ENCODE measurements at regions not wholly inside any gene's neighbourhood (a gene's known extent, or its start where the extent isn't known, plus 50 kb on each side); places are given as distances from the start of the nearest gene placed in this dataset.

GRCh38 chr11:115097796-115098408, 406.3 kb downstream of the CADM1 start:
- Histone ChIP-seq H3K9me3 (ENCODE audit: control insufficient read depth, low read length) (no peaks in the 10 kb centered on the region), H3K4me3 (ENCODE audit: low read depth, low read length) (no peak overlapping the region), H3K27ac (no peak overlapping the region), H3K36me3 (ENCODE audit: control insufficient read depth, insufficient read depth, low read length) (no peaks in the 10 kb centered on the region), H3K9ac (no peak overlapping the region), H3K79me2 (no peaks in the 10 kb centered on the region), H3K4me1 (no peaks in the 10 kb centered on the region), H3K27me3 (ENCODE audit: control insufficient read depth, insufficient read depth, low read length) (no peaks in the 10 kb centered on the region), H2AFZ (no peak overlapping the region), H3K4me2 (ENCODE audit: low read length) (no peak overlapping the region)
- no peak for TF ChIP-seq CTCF (IDR thresholded peaks at IDR 0.05)

GRCh38 chr11:115100706-115101105, 403.5 kb downstream of the CADM1 start:
- Histone ChIP-seq H3K4me3 (ENCODE audit: low read depth, low read length) (no peak overlapping the region), H3K9ac (no peak overlapping the region), H3K36me3 (ENCODE audit: control insufficient read depth, insufficient read depth, low read length) (no peaks in the 10 kb centered on the region), H3K9me3 (ENCODE audit: control insufficient read depth, low read length) (no peaks in the 10 kb centered on the region), H3K27me3 (ENCODE audit: control insufficient read depth, insufficient read depth, low read length) (no peaks in the 10 kb centered on the region), H3K79me2 (no peaks in the 10 kb centered on the region), H2AFZ (no peak overlapping the region), H3K4me2 (ENCODE audit: low read length) (no peak overlapping the region), H3K27ac (no peak overlapping the region), H3K4me1 (no peaks in the 10 kb centered on the region)
- no peak for TF ChIP-seq CTCF (IDR thresholded peaks at IDR 0.05)

GRCh38 chr11:115103921-115104320, 400.3 kb downstream of the CADM1 start:
- H3K27ac ChIP-seq = no peak overlapping the region
- H3K4me2 ChIP-seq (ENCODE audit: low read length) = no peak overlapping the region
- no peaks in the 10 kb centered on the region for H3K27me3 ChIP-seq (ENCODE audit: control insufficient read depth, insufficient read depth, low read length)
- no peak for TF ChIP-seq CTCF (IDR thresholded peaks at IDR 0.05)
- H3K4me1 ChIP-seq = no peaks in the 10 kb centered on the region
- no peaks in the 10 kb centered on the region for H3K36me3 ChIP-seq (ENCODE audit: control insufficient read depth, insufficient read depth, low read length)
- no peaks in the 10 kb centered on the region for H3K79me2 ChIP-seq
- H3K4me3 ChIP-seq (ENCODE audit: low read depth, low read length) = no peak overlapping the region
- H2AFZ ChIP-seq = no peak overlapping the region
- no peaks in the 10 kb centered on the region for H3K9me3 ChIP-seq (ENCODE audit: control insufficient read depth, low read length)
- H3K9ac ChIP-seq = no peak overlapping the region

GRCh38 chr11:115104851-115105453, 399.3 kb downstream of the CADM1 start:
- Histone ChIP-seq H2AFZ (no peak overlapping the region), H3K9me3 (ENCODE audit: control insufficient read depth, low read length) (no peaks in the 10 kb centered on the region), H3K4me2 (ENCODE audit: low read length) (no peak overlapping the region), H3K79me2 (no peaks in the 10 kb centered on the region), H3K4me1 (no peaks in the 10 kb centered on the region), H3K36me3 (ENCODE audit: control insufficient read depth, insufficient read depth, low read length) (no peaks in the 10 kb centered on the region), H3K27me3 (ENCODE audit: control insufficient read depth, insufficient read depth, low read length) (no peaks in the 10 kb centered on the region), H3K4me3 (ENCODE audit: low read depth, low read length) (no peak overlapping the region), H3K9ac (no peak overlapping the region), H3K27ac (no peak overlapping the region)
- TF ChIP-seq CTCF (IDR thresholded peaks at IDR 0.05) = no peak

- Histone ChIP-seq H3K9ac (no peak overlapping the region), H3K27me3 (ENCODE audit: control insufficient read depth, insufficient read depth, low read length) (no peaks in the 10 kb centered on the region)
Measured at GRCh38 chr11:115111066-115111465, 393.1 kb downstream of the CADM1 start.

More at GRCh38 chr11:115111066-115111465, 393.1 kb downstream of the CADM1 start:
- no peak overlapping the region for H3K27ac ChIP-seq
- no peak overlapping the region for H3K4me2 ChIP-seq (ENCODE audit: low read length)
- no peaks in the 10 kb centered on the region for H3K79me2 ChIP-seq
- no peak for TF ChIP-seq CTCF (IDR thresholded peaks at IDR 0.05)
- H3K4me1 ChIP-seq = no peaks in the 10 kb centered on the region
- H3K4me3 ChIP-seq (ENCODE audit: low read depth, low read length) = no peak overlapping the region
- H3K36me3 ChIP-seq (ENCODE audit: control insufficient read depth, insufficient read depth, low read length) = no peaks in the 10 kb centered on the region
- no peaks in the 10 kb centered on the region for H3K9me3 ChIP-seq (ENCODE audit: control insufficient read depth, low read length)
- H2AFZ ChIP-seq = no peak overlapping the region

Measured in parathyroid adenoma (tissue), 2 donors.